ENCODE measurements at regions not wholly inside any gene's neighbourhood (a gene's known extent, or its start where the extent isn't known, plus 50 kb on each side); places are given as distances from the start of the nearest gene placed in this dataset.

DNA sequence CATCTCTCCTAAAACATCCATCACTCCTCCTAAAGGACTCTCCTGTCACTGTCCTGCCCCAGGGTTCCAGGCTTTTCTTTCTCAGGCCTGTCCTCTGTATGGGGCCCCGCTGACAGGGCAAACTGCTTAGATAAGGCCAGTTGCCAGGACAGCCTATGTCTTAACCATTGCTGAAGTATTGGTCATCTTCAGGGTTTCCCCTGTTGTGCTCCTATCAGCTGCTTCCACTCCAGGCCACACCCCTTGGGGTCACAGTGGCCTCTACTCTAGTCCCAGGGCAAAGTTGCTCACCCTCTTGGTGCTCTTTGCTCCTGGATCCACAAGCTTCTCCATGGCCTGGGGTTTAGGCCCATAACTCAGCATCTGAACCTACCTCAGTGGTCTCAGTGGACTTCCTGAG is 138.0 kb upstream of the PJA1 start:
- TF ChIP-seq, protein P1, sequence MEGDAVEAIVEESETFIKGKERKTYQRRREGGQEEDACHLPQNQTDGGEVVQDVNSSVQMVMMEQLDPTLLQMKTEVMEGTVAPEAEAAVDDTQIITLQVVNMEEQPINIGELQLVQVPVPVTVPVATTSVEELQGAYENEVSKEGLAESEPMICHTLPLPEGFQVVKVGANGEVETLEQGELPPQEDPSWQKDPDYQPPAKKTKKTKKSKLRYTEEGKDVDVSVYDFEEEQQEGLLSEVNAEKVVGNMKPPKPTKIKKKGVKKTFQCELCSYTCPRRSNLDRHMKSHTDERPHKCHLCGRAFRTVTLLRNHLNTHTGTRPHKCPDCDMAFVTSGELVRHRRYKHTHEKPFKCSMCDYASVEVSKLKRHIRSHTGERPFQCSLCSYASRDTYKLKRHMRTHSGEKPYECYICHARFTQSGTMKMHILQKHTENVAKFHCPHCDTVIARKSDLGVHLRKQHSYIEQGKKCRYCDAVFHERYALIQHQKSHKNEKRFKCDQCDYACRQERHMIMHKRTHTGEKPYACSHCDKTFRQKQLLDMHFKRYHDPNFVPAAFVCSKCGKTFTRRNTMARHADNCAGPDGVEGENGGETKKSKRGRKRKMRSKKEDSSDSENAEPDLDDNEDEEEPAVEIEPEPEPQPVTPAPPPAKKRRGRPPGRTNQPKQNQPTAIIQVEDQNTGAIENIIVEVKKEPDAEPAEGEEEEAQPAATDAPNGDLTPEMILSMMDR (IDR thresholded peaks at IDR 0.05 in 8 of 11, conservative IDR thresholded peaks at IDR 0.05 in 3 of 11): no peak
- TF ChIP-seq POLR2A (IDR thresholded peaks at IDR 0.05) (no peak), POLR2AphosphoS5 (IDR thresholded peaks at IDR 0.05) (no peak)
